DOHH2 (cell line): ENCODE measurements at regions not wholly inside any gene's neighbourhood (a gene's known extent, or its start where the extent isn't known, plus 50 kb on each side); places are given as distances from the start of the nearest gene placed in this dataset.

Experiments used
- H3F3A ChIP-seq: fragments of 200-600 bp; sonication (generic), shearing (Covaris generic); 2 replicates; pipeline ENCODE4 v1.6.0; 2016; ENCODE audit warnings: antibody characterized with exemption, mild to moderate bottlenecking; ENCODE audit not compliant: control insufficient read depth, insufficient read depth
- H3K27ac ChIP-seq: fragments of 200-600 bp; sonication (generic); 2 replicates; pipeline ENCODE4 v1.5.1; 2014; ENCODE audit warnings: low read depth, mild to moderate bottlenecking, low read length, moderate library complexity
- H3K27me3 ChIP-seq: fragments of 200-600 bp; sonication (generic); 2 replicates; pipeline ENCODE4 v1.6.1; 2014; ENCODE audit warnings: mild to moderate bottlenecking, low read length, mixed read lengths; ENCODE audit not compliant: control insufficient read depth
- H3K36me3 ChIP-seq: fragments of 200-600 bp; sonication (generic); 2 replicates; pipeline ENCODE4 v1.6.1; 2014; ENCODE audit warnings: mild to moderate bottlenecking, low read length, moderate library complexity, mixed read lengths; ENCODE audit not compliant: control insufficient read depth
- H3K4me1 ChIP-seq: fragments of 200-600 bp; sonication (generic); 2 replicates; pipeline ENCODE4 v1.6.1; 2014; ENCODE audit warnings: mild to moderate bottlenecking, low read length, mixed read lengths; ENCODE audit not compliant: control insufficient read depth
- H3K4me2 ChIP-seq: fragments of 200-600 bp; sonication (generic); 2 replicates; pipeline ENCODE4 v1.6.0; 2014; ENCODE audit warnings: mild to moderate bottlenecking, low read length, moderate library complexity
- H3K4me3 ChIP-seq: fragments of 200-600 bp; sonication (generic); 2 replicates; pipeline ENCODE4 v1.5.1; 2014; ENCODE audit warnings: mild to moderate bottlenecking, low read length, mixed read lengths
- H3K79me2 ChIP-seq: fragments of 200-600 bp; sonication (generic); 2 replicates; pipeline ENCODE4 v1.6.1; 2014; ENCODE audit warnings: mild to moderate bottlenecking, low read length, mixed read lengths; ENCODE audit not compliant: control insufficient read depth
- H3K9me2 ChIP-seq: fragments of 200-600 bp; sonication (generic); replicated peaks from 2 replicates; pipeline ENCODE4 v1.6.1; 2014; ENCODE audit warnings: mild to moderate bottlenecking, low read length, mixed read lengths; ENCODE audit not compliant: control insufficient read depth
- H3K9me3 ChIP-seq: fragments of 200-600 bp; sonication (generic); 2 replicates; pipeline ENCODE4 v1.6.1; 2014; ENCODE audit warnings: antibody characterized with exemption, low read length, mixed read lengths; ENCODE audit not compliant: control insufficient read depth, insufficient read depth
- H4K20me1 ChIP-seq: fragments of 200-600 bp; sonication (generic); 2 replicates; pipeline ENCODE4 v1.6.0; 2014; ENCODE audit warnings: low read depth, mild to moderate bottlenecking, antibody characterized with exemption, low read length, moderate library complexity; ENCODE audit not compliant: control insufficient read depth, insufficient read depth
- CTCF ChIP-seq: fragments of 200-600 bp; sonication (generic); IDR thresholded peaks from one replicate; pipeline ENCODE4 v1.5.1; 2014; ENCODE audit warnings: antibody characterized with exemption, mild to moderate bottlenecking, low read depth, low read length; ENCODE audit not compliant: poor library complexity, severe bottlenecking
- EZH2phosphoT487 ChIP-seq: fragments of 200-600 bp; sonication (generic); IDR thresholded peaks from 2 replicates; pipeline ENCODE4 v1.6.1; 2017; ENCODE audit warnings: borderline replicate concordance, mild to moderate bottlenecking, antibody characterized with exemption, low read length, moderate library complexity, mixed read lengths

- TF ChIP-seq CTCF, result no peak
- no peak for TF ChIP-seq EZH2phosphoT487
- no peaks in the 10 kb centered on the region for H3K79me2 ChIP-seq
Measured at GRCh38 chr3:165346503-165346902, 150.3 kb upstream of the SLITRK3 start.

GRCh38 chr3:165343185-165343584 is 147.0 kb upstream of the SLITRK3 start:
- H3K4me2 ChIP-seq, result no peak overlapping the region
- no peak for TF ChIP-seq EZH2phosphoT487
- TF ChIP-seq CTCF, result no peak
- H3K79me2 ChIP-seq, result no peaks in the 10 kb centered on the region
- H3K36me3 ChIP-seq, result no peaks in the 10 kb centered on the region
- H3K27ac ChIP-seq, result no peak overlapping the region
- no peaks in the 10 kb centered on the region for H3K9me2 ChIP-seq
- no peaks in the 10 kb centered on the region for H4K20me1 ChIP-seq
- no peaks in the 10 kb centered on the region for H3K9me3 ChIP-seq
- H3K4me3 ChIP-seq, result no peak overlapping the region
- H3F3A ChIP-seq, result no peaks in the 10 kb centered on the region
- no peaks in the 10 kb centered on the region for H3K27me3 ChIP-seq
- H3K4me1 ChIP-seq, result no peaks in the 10 kb centered on the region

More at GRCh38 chr3:165346503-165346902, 150.3 kb upstream of the SLITRK3 start:
- no peaks in the 10 kb centered on the region for H3K9me3 ChIP-seq
- no peak overlapping the region for H3K4me3 ChIP-seq
- no peak overlapping the region for H3K4me2 ChIP-seq
- no peaks in the 10 kb centered on the region for H3K27me3 ChIP-seq
- no peaks in the 10 kb centered on the region for H3K9me2 ChIP-seq
- H4K20me1 ChIP-seq, result no peaks in the 10 kb centered on the region
- H3K36me3 ChIP-seq, result no peaks in the 10 kb centered on the region
- H3K27ac ChIP-seq, result no peak overlapping the region
- no peaks in the 10 kb centered on the region for H3K4me1 ChIP-seq
- no peaks in the 10 kb centered on the region for H3F3A ChIP-seq

DNA sequence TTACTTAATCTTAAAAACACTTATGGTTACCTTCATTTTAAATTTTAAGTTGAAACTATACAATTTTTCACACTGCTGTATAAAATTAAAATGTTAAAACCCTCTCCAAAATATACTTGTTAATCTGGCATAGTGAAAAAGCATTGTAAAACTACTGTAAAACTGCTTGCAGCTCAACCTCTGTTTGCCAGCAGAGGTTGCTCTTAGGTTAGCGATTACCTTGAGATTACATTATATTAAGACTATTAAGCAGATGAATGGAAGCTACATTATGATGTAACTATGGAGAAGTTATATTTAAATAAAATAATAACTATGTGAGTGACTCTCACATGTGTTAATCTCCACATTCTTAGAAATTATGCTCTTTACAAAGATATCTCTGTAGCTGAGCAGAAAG is 143.6 kb upstream of the SLITRK3 start:
- no peaks in the 10 kb centered on the region for H3K9me3 ChIP-seq
- H3K27ac ChIP-seq, result no peak overlapping the region
- no peaks in the 10 kb centered on the region for H3K9me2 ChIP-seq
- H3K4me2 ChIP-seq, result no peak overlapping the region
- no peaks in the 10 kb centered on the region for H3F3A ChIP-seq
- TF ChIP-seq EZH2phosphoT487 (no peak), CTCF (no peak)
- no peaks in the 10 kb centered on the region for H3K79me2 ChIP-seq
- no peaks in the 10 kb centered on the region for H3K4me1 ChIP-seq
- no peaks in the 10 kb centered on the region for H3K27me3 ChIP-seq
- H3K36me3 ChIP-seq, result no peaks in the 10 kb centered on the region
- H3K4me3 ChIP-seq, result no peak overlapping the region
- no peaks in the 10 kb centered on the region for H4K20me1 ChIP-seq

- H3K4me1 ChIP-seq, result no peaks in the 10 kb centered on the region
- H3K27me3 ChIP-seq, result no peaks in the 10 kb centered on the region
- no peak overlapping the region for H3K27ac ChIP-seq
- no peaks in the 10 kb centered on the region for H3F3A ChIP-seq
- no peak for TF ChIP-seq EZH2phosphoT487
- TF ChIP-seq CTCF, result no peak
- no peak overlapping the region for H3K4me3 ChIP-seq
- H3K9me3 ChIP-seq, result no peaks in the 10 kb centered on the region
- no peaks in the 10 kb centered on the region for H3K79me2 ChIP-seq
- no peak overlapping the region for H3K4me2 ChIP-seq
- no peaks in the 10 kb centered on the region for H3K9me2 ChIP-seq
- no peaks in the 10 kb centered on the region for H4K20me1 ChIP-seq
- H3K36me3 ChIP-seq, result no peaks in the 10 kb centered on the region
Measured at GRCh38 chr3:165336786-165337185, 140.6 kb upstream of the SLITRK3 start.
